ENCODE measurements at regions not wholly inside any gene's neighbourhood (a gene's known extent, or its start where the extent isn't known, plus 50 kb on each side); places are given as distances from the start of the nearest gene placed in this dataset.

GRCh38 chr13:50192272-50192813 lies 177.1 kb downstream of the KCNRG start:
- TF ChIP-seq CTCF (IDR thresholded peaks at IDR 0.05) (no peak), POLR2AphosphoS5 (IDR thresholded peaks at IDR 0.05) (no peak)

Measured in esophagus muscularis mucosa (tissue), 3 donors.